HG02870 (cell line): ENCODE measurements at regions not wholly inside any gene's neighbourhood (a gene's known extent, or its start where the extent isn't known, plus 50 kb on each side); places are given as distances from the start of the nearest gene placed in this dataset.
"Not testable (repeated sequence)": the region's sequence is repeated elsewhere in the genome, so short reads cannot be mapped to it uniquely, and the experiment has no call there.

Source experiments
- ATAC-seq: cut with Tn5 transposase; IDR thresholded peaks from one replicate; pipeline ENCODE4 v1.9.1; 2021; ENCODE audit warnings: mild to moderate bottlenecking, moderate library complexity; ENCODE audit not compliant: unreplicated experiment

DNA sequence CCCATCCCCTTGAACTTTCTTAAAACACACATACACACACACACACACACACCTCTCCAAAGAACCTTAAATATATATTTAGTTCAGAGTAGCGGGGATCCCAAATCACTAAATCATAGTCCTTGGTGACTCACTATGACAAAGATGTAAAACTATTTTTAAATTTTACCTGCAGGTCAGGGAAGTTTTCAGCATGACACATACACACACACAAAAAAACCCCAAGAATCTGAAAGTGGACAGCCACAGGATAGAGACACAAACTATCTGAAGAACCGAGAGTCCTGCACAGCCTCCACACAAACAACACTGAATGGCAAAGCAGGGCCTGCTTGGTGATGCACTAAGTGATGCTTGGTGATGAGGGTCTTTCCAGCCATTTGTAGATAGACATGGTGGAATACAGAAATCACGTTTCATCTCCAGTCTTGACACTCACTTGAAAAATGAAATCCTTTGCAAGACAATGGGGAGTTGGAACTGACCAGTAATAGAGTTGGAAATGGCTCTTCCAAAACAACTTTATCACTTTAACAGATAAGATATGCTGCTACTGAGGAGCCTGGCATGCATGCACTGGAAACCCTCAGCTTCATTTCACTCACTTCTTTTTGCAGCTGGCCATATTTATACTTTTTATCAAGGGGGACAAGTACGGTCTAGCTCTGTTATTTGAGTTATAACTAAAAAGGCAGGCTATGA, 307.3 kb downstream of the RAPGEF2 start:
- no peak for ATAC-seq

DNA sequence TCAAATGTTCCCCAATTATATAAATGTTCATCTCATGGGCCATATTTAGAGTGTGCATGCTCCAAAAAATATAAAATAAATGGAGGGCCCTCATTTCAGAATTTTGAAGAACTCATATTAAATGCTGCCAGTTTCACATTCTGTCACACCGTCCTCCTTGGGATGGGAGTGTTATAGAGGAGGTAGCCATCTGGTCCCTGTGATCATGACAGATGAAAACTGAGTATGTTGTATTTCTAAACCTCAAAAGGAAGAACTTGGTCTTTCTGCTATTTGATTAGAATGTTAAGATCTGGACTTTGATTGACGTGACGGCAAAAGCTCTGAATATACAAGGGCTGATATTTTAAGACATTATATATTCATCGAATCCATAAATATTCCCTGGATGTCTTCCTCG, 308.0 kb downstream of the RAPGEF2 start:
- no peak for ATAC-seq

- no peak for ATAC-seq
Observed at GRCh38 chr4:159413306-159413943, 310.5 kb downstream of the RAPGEF2 start.

DNA sequence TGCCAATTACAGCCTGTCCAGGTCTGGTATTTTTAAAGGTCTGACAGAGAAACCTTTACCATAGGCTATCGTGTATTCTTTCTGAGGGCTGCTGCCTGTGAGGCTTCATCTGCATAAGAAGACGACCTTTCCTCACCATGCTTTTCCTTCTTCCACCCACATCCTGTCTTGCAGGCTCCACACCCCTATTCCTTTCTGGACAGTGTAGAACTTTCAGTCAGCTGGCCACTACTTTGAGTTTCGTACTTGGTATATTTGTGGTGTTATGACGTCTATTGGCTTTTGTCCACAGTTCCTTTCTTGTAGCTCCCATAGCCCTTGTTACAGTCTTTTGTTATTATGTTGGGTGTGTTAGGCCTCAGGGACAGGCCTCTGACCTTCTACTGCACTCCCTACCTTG, 311.4 kb downstream of the RAPGEF2 start:
- ATAC-seq = no peak

DNA sequence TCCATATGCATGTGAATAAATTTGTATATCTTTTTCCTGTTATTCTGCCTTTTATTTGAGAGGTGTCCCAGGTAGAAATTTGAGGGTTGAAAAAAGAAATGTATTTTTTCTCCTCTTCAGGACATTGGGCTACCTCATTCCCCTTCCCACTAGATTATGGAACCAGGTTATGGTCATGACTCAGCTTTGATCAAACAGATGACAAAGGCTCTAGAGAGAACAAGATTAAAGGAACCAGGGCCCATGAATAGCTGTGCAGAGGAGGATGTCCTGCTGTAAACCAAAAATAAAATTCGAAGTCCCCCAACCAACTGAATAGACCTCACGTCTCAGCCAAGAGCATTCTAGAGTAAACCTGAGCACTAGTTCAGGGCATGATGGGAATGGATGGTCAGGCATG, 313.2 kb downstream of the RAPGEF2 start:
- no peak for ATAC-seq

GRCh38 chr4:159416996-159417395, 314.1 kb downstream of the RAPGEF2 start:
- ATAC-seq = no peak

DNA sequence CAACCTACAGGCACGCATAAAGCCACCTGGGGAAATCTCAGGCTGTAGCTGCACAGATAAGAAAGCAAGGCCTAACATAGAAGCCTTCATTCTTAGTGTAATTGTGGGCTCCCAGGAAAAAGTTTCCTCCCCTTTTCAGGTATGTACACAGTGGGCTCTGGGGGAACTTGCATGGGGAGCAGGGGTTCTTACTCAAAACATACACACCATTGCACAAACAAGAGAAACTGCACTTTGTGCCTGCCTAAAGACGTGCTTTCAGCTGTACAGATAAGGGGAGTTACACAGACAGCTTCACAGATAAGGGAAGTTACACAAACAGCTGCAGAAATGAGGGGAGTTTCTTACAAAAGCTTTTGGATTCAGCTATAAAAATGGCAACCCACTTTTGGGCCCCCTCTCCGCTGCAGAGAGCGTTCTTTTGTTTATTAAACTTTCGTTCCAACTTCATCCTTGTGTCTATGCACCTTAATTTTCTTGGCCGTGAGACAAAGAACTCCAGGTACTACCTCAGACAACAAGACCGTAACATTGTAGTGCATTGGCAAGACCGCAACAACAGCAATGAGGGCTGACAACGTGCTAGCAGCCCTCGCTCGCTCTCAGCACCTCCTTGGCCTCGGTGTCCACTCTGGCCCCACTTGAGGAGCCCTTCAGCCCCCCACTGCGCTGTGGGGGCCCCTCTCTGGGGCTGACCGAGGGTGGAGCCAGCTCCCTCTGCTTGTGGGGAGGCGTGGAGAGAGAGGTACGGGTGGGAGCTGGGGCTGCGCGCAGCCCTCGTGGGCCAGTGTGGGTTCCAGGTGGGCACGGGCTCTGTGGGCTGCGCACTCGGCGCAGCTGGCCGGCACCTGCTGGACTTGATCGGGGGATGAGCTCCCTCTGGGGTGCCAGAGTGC, 317.5 kb downstream of the RAPGEF2 start:
- ATAC-seq = no peak

GRCh38 chr4:159421058-159421419, 318.2 kb downstream of the RAPGEF2 start:
- not testable (repeated sequence) for ATAC-seq

DNA sequence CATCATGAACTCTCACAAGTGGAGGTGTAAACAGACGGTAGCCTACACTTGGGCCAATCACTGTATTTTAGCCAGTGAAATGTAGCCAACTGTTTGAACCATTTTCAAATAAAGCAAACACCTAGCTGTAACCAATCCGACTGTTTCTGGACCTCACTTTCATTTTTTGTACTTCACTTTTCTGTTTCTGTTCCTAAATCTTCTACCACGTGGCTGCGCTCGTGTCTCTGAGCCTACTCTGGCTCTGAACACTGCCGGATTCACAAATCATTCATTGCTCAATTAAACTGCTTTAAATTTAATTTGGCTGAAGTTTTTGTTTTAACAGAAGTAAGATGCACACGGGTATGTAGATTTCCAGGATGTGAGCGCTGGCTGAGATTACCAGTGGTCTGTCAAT, 319.1 kb downstream of the RAPGEF2 start:
- no peak for ATAC-seq

DNA sequence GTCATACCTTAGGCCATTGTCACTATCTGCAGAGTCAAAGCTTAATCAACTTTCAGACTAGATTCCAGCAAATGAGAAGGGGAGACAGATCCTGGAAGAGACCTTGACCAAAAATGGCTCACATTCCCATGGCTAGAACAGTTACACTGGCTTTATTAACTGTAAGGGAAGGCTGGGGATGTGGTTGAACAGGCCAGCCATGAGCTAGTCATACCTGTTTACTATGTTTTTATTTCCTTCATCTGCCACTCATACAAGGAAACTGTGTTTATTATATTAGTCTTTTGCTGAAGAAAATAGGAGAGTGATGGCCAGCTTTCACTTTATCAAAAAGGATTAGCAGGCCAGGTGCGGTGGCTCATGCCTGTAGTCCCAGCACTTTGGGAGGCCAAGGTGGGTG, 319.7 kb downstream of the RAPGEF2 start:
- no peak for ATAC-seq

- ATAC-seq = no peak
Observed at GRCh38 chr4:159425737-159426305, 322.9 kb downstream of the RAPGEF2 start.

DNA sequence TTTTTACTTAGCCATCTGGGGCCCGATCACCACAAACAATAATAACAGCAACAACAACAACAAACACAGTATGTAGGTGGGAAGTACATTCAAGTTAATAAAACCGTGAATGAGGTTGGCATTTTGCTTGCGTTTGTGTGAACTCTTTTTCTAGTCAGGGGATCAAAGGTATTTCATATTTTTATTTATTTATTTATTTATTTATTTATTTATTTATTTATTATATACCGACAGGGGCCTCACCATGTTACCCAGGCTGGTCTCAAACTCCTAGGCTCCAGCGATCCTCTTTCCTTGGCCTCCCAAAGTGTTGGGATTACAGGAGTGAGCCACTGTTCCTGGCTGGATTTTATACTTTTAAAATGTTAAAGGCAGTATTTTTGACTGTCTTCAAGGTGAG, 325.4 kb downstream of the RAPGEF2 start:
- ATAC-seq = no peak

DNA sequence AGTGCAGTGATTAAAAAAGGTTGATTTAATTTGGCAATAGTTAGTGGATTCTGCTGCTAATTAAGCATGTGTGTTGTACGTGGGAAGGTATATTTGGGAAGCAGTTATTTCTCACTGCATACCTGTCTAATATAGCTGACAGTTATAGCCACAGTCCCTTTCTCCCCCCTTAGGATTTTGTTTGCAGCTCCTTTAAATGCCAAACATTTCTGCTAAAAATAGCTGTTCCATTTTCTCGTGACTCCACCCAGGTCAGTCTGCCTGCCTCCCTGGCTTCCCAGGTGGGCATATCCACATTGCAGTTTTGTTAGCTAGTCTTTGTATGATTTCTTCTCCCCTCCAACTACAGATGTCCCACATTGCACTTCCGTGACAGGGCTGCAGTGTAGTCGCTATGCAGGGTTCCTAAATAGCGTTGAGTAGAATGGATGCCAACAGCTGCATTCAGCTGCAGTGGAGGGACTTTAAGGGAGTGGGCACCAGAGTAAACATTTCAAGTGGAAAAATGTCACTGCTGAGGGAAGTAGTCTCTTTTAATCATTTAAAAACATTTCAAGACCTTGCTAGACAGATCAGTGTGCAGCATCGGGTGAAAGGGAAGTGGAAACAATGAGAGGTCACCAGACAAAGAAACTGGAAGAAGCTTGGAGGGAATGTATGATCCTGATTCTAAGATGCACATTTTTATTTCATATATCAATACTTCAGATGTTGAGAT, 326.3 kb downstream of the RAPGEF2 start:
- ATAC-seq = no peak

DNA sequence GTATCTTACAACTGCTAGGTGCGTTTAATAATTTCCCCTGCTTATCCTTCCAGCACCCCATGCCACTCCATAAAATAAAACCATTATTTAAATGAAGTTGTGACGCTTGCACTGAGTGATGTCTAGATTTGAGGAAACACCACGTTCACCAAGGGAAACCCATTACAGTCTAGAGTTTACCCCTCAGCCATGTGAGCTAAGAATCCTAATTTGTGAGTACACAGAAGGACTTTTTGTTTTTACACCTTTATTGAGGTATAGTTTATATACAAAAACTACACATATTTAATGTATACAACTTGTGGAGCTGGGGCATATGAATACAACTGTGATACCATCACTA, 326.8 kb downstream of the RAPGEF2 start:
- no peak for ATAC-seq

GRCh38 chr4:159430896-159431295, 328.0 kb downstream of the RAPGEF2 start:
- no peak for ATAC-seq

DNA sequence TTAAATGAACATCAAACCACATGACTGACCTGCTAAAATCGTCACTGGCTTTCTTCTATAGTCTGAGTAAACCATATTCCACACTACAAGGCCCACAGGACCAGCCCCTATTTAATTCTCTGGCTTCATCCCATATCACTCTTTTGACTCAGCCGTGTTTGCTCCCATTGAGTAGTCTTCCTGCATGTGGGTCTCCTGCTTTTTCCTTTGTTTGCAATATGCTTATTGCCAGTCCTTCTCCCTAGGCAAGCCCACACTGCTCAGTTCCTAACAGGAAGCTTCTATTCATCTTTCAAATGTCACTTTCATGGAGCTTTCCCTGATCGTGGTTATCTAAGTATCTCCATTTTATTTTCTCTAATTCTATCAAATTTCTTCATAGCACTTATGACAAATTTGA, 329.6 kb downstream of the RAPGEF2 start:
- no peak for ATAC-seq

- ATAC-seq = peak; percentile 43
Observed at GRCh38 chr4:159433337-159433736, 330.5 kb downstream of the RAPGEF2 start.

DNA sequence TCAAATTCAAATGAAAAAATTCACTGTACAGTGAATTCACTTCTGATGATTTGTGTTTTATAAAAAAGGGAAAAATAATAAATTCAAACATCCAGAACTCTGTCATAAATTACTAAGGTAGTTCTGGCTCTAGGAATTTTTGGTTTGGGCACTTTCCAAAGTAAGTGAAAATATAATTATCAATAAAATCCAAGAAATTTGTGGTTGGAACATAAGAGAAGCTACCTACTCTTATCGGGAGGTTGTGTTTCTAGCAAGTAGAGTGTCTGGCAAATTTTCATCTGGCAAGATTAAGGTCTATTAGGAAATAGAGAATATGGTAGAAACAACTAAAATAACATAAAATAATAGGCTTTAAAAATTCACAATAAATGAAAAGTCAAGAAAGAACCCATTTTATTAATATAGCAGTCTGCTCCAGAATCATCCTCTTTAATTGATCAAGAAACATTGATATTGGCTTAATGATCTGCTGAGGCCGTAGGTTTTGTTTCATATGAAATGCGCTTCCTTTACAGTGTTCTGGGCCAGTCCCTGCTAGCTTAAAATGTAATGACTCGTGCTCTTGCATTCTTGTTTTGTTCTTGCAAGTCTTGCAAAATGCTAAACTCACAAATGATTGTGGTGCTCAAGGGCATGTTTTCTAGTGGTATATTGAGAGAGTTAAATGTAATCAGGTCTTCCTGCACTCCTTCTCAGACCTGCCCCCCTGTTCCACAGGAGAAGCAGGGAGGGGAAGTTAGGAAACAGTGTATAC, 331.4 kb downstream of the RAPGEF2 start:
- ATAC-seq = no peak

GRCh38 chr4:159434871-159435241, 332.0 kb downstream of the RAPGEF2 start:
- ATAC-seq = no peak

DNA sequence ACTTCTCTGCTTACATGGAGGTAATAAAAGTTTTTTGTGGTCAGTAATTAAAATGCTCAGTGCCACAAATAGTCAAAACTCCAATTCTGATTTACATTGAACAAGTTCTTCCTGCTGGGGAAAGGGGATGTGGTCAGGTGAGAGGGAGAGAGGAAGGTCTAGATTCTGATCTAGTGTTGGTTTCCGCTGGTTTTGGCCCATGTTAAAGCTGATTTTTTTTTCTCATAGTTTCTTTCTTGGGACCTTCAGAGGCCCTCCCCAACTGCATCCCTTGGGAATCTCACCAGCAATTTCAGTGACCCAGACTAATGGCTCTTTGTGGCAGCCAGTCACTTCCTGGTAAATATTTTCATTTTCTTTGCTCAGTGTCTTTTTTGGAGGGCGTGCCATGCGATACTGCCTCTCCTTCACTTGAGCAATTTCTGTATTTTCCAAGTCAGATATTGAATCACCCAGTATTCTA, 332.7 kb downstream of the RAPGEF2 start:
- no peak for ATAC-seq
